ENCODE measurements at regions not wholly inside any gene's neighbourhood (a gene's known extent, or its start where the extent isn't known, plus 50 kb on each side); places are given as distances from the start of the nearest gene placed in this dataset.
A peak's percentile ranks its signal among the peaks of the same experiment; 100 is the strongest.
"Not testable (repeated sequence)": the region's sequence is repeated elsewhere in the genome, so short reads cannot be mapped to it uniquely, and the experiment has no call there.

GRCh38 chrX:112235547-112235946, 153.0 kb upstream of the TRPC5 start:
- Histone ChIP-seq H3K9me3 (no peaks in the 10 kb centered on the region), H3K27me3 (peaks cover 0 to 10% (median 0%) of the 10 kb centered on the region in 4 donors), H3K4me1 (no peaks in the 10 kb centered on the region), H3K36me3 (no peaks in the 10 kb centered on the region), H3K4me3 (no peak overlapping the region), H3K27ac (no peak overlapping the region)
- TF ChIP-seq CTCF (IDR thresholded peaks at IDR 0.05) = no peak
- peak in 3 of 6 donors; percentile 6 to 23 (median 20) for DNase-seq
- ATAC-seq = no peak
- no peak for FAIRE-seq
- intact Hi-C loops (cut with DNase I) = no loop called here

DNA sequence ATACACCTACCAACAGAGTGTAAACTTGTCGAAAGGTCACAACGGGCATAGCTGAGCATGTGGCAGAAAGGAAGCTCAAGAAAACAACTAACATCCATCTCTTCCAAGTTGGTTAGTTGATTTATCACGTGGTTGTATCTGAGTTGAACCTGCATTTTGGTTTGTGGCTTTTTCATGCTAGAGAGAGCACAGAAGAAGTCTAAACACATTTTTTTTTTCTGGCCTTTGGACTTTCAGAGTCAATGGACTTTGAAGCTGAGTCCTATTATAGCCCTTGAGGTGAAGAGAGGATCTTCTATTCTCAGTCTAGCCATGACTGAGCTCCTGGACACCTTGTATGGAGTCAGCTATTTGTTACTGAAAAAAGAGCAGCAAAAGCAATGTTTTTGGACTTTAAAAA, 150.6 kb upstream of the TRPC5 start:
- no peak for ATAC-seq
- no peak for FAIRE-seq
- intact Hi-C loops (cut with DNase I) = no loop called here
- no peak overlapping the region for H3K4me3 ChIP-seq
- no peak overlapping the region for H3K27ac ChIP-seq
- peaks cover 0 to 6% (median 0%) of the 10 kb centered on the region in 4 donors for H3K27me3 ChIP-seq
- H3K9me3 ChIP-seq = no peaks in the 10 kb centered on the region
- H3K4me1 ChIP-seq = no peaks in the 10 kb centered on the region
- DNase-seq = no peak
- H3K36me3 ChIP-seq = no peaks in the 10 kb centered on the region
- no peak for TF ChIP-seq CTCF (IDR thresholded peaks at IDR 0.05)
- 57 to 67% methylated on average over 3 of the region's 3 CpGs for WGBS, 2 donors

DNA sequence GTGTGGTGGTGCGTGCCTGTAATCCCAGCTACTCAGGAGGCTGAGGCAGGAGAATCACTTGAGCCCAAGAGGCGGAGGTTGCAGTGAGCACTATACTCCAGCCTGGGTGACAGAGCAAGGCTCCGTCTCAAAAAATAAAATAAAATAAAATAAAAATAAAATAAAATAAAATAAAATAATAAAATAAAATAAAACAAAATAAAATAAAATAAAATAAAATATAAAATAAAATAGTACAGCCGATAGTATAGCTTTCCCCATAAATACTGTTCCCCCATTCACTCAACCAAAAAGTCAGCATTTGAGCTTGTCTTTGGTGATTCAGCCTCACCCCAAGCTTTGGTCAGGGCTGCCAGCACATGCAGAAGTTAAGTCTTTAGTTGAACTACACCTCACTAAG, 144.2 kb upstream of the TRPC5 start:
- intact Hi-C loops (cut with DNase I); FAIRE-seq; H3K27ac ChIP-seq; DNase-seq; H3K36me3 ChIP-seq; H3K27me3 ChIP-seq; H3K4me1 ChIP-seq; ATAC-seq; H3K4me3 ChIP-seq; H3K9me3 ChIP-seq: not testable (repeated sequence)
- WGBS, 2 donors = 87 to 94% methylated on average over 4 of the region's 4 CpGs

- H3K36me3 ChIP-seq = no peaks in the 10 kb centered on the region
- no peak overlapping the region for H3K27ac ChIP-seq
- intact Hi-C loops (cut with DNase I) = no loop called here
- 45 to 53% methylated on average over 2 of the region's 2 CpGs for WGBS, 2 donors
- no peak for DNase-seq
- H3K4me1 ChIP-seq = no peaks in the 10 kb centered on the region
- FAIRE-seq = no peak
- no peak overlapping the region for H3K4me3 ChIP-seq
- H3K9me3 ChIP-seq = no peaks in the 10 kb centered on the region
- ATAC-seq = no peak
- peaks cover 0 to 6% (median 0%) of the 10 kb centered on the region in 4 donors for H3K27me3 ChIP-seq
- no peak for TF ChIP-seq CTCF (IDR thresholded peaks at IDR 0.05)
Measured at GRCh38 chrX:112223391-112223790, 140.8 kb upstream of the TRPC5 start.

GRCh38 chrX:112218388-112218787, 135.8 kb upstream of the TRPC5 start:
- Histone ChIP-seq H3K36me3 (no peaks in the 10 kb centered on the region), H3K9me3 (no peaks in the 10 kb centered on the region), H3K4me1 (no peaks in the 10 kb centered on the region), H3K4me3 (no peak overlapping the region), H3K27ac (no peak overlapping the region), H3K27me3 (peaks cover 0 to 18% (median 7%) of the 10 kb centered on the region in 4 donors)
- no peak for FAIRE-seq
- WGBS, 2 donors = 71 to 76% methylated on average over 4 of the region's 4 CpGs
- no peak for DNase-seq
- no peak for ATAC-seq
- intact Hi-C loops (cut with DNase I) = no loop called here
- TF ChIP-seq CTCF (IDR thresholded peaks at IDR 0.05) = no peak

DNA sequence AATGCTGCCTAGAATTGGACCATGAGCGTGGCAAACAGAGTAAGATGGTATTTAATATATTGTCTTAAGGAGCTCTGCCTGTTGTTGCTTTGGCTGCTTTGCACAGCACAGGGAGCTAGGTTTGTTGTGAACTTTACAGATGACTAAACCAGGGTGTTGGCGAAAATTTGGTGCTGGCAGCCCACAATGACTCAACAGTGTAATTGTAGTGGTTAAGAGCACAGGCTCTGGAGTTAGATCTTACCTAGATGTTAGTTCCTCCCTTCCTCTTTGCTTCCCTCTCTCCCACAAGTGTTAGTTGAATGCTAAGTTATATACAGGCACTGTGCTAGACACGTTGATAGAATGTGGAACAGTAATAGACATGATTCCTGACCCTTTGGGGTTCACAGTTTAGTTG, 128.9 kb upstream of the TRPC5 start:
- Histone ChIP-seq H3K27me3 (peaks cover 0 to 18% (median 3%) of the 10 kb centered on the region in 4 donors), H3K36me3 (no peaks in the 10 kb centered on the region), H3K27ac (no peak overlapping the region), H3K4me3 (no peak overlapping the region), H3K9me3 (no peaks in the 10 kb centered on the region), H3K4me1 (no peaks in the 10 kb centered on the region)
- intact Hi-C loops (cut with DNase I) = no loop called here
- no peak for FAIRE-seq
- ATAC-seq = no peak
- DNase-seq = no peak
- WGBS, 2 donors = 69 to 71% methylated on average over 3 of the region's 3 CpGs
- TF ChIP-seq CTCF (IDR thresholded peaks at IDR 0.05) = no peak
